Liver (tissue), 8 donors: ENCODE measurements at regions not wholly inside any gene's neighbourhood (a gene's known extent, or its start where the extent isn't known, plus 50 kb on each side); places are given as distances from the start of the nearest gene placed in this dataset.

Experiments used
- DNase-seq: peaks from one replicate; pipeline ENCODE4 v3.0.0-alpha.2; 2017; ENCODE audit warnings: low spot score
- H3K27ac ChIP-seq, 2 donors: one replicate each; pipeline ENCODE4 v1.7.0; 2013; ENCODE audit warnings: inconsistent platforms in 2 of 2, low read length in 2 of 2, control low read depth in 1 of 2, low read depth in 1 of 2, mild to moderate bottlenecking in 1 of 2
- H3K27me3 ChIP-seq, 4 donors: one replicate each; pipeline versions ENCODE4 v1.6.1 to v1.7.0; 2013; ENCODE audit warnings: low read length in 3 of 4, inconsistent platforms in 1 of 4, mild to moderate bottlenecking in 1 of 4, moderate library complexity in 1 of 4; ENCODE audit not compliant: control insufficient read depth in 4 of 4, insufficient read depth in 4 of 4
- H3K36me3 ChIP-seq, 4 donors: one replicate each; pipeline versions ENCODE4 v1.6.1 to v1.7.0; 2013; ENCODE audit warnings: low read length in 3 of 4, mild to moderate bottlenecking in 3 of 4, low read depth in 1 of 4, moderate library complexity in 1 of 4; ENCODE audit not compliant: control insufficient read depth in 4 of 4, insufficient read depth in 3 of 4
- H3K4me1 ChIP-seq, 4 donors: one replicate each; pipeline versions ENCODE4 v1.6.1 to v1.7.0; 2013; ENCODE audit warnings: low read length in 3 of 4, mild to moderate bottlenecking in 3 of 4, moderate library complexity in 1 of 4; ENCODE audit not compliant: control insufficient read depth in 4 of 4, insufficient read depth in 4 of 4
- H3K4me3 ChIP-seq, 3 donors: one replicate each; pipeline versions ENCODE4 v1.6.1 to v1.7.0; 2013; ENCODE audit warnings: low read length in 3 of 3, control low read depth in 1 of 3, low read depth in 1 of 3, mild to moderate bottlenecking in 1 of 3
- H3K9ac ChIP-seq, 2 donors: one replicate each; pipeline ENCODE4 v1.7.0; 2013; ENCODE audit warnings: low read length in 2 of 2, mild to moderate bottlenecking in 2 of 2, moderate library complexity in 2 of 2, control low read depth in 1 of 2, low read depth in 1 of 2
- H3K9me3 ChIP-seq, 4 donors: one replicate each; pipeline versions ENCODE4 v1.6.1 to v1.7.0; 2013; ENCODE audit warnings: low read length in 3 of 4; ENCODE audit not compliant: control insufficient read depth in 4 of 4
- ATF3 ChIP-seq: IDR thresholded peaks from 2 replicates; pipeline ENCODE4 v1.6.1; 2016; ENCODE audit warnings: antibody characterized with exemption
- CTCF ChIP-seq: fragments of 150-350 bp; IDR thresholded peaks from 2 replicates; pipeline ENCODE4 v1.5.1; 2017; ENCODE audit warnings: improper control_type of control experiment, low read depth, low read length; ENCODE audit not compliant: missing input control
- EGR1 ChIP-seq, 2 donors: IDR thresholded peaks; 2 replicates each; pipeline ENCODE4 v1.6.1; 2016 to 2018; ENCODE audit warnings: antibody characterized with exemption in 2 of 2, low read depth in 2 of 2
- FOXA1 ChIP-seq: IDR thresholded peaks from 2 replicates; pipeline ENCODE4 v1.6.1; 2016; ENCODE audit warnings: antibody characterized with exemption
- FOXA2 ChIP-seq: IDR thresholded peaks from 2 replicates; pipeline ENCODE4 v1.6.1; 2016; ENCODE audit warnings: antibody characterized with exemption
- GABPA ChIP-seq, 2 donors: IDR thresholded peaks in 1 of 2; conservative IDR thresholded peaks in 1 of 2; 2 replicates each; pipeline ENCODE4 v1.6.1; 2016; ENCODE audit warnings: antibody characterized with exemption in 2 of 2, mild to moderate bottlenecking in 1 of 2, moderate library complexity in 1 of 2
- HNF4A ChIP-seq, 2 donors: conservative IDR thresholded peaks; 2 replicates each; pipeline ENCODE4 v1.6.1; 2016; ENCODE audit warnings: antibody characterized with exemption in 2 of 2, mild to moderate bottlenecking in 2 of 2
- HNF4G ChIP-seq: IDR thresholded peaks from 2 replicates; pipeline ENCODE4 v1.6.1; 2016; ENCODE audit warnings: antibody characterized with exemption
- JUND ChIP-seq, 2 donors: IDR thresholded peaks; 2 replicates each; pipeline ENCODE4 v1.6.1; 2016; ENCODE audit warnings: antibody characterized with exemption in 2 of 2
- MAX ChIP-seq: IDR thresholded peaks from 2 replicates; pipeline ENCODE4 v1.6.1; 2016; ENCODE audit warnings: antibody characterized with exemption
- NR2F2 ChIP-seq: IDR thresholded peaks from 2 replicates; pipeline ENCODE4 v1.6.1; 2016; ENCODE audit warnings: antibody characterized with exemption
- RAD21 ChIP-seq, 2 donors: IDR thresholded peaks; 2 replicates each; pipeline ENCODE4 v1.6.1; 2016; ENCODE audit warnings: antibody characterized with exemption in 2 of 2, mild to moderate bottlenecking in 2 of 2
- REST ChIP-seq: IDR thresholded peaks from 2 replicates; pipeline ENCODE4 v1.6.1; 2016; ENCODE audit warnings: antibody characterized with exemption, mild to moderate bottlenecking
- RXRA ChIP-seq, 2 donors: IDR thresholded peaks; 2 replicates each; pipeline ENCODE4 v1.6.1; 2017 to 2018; ENCODE audit warnings: antibody characterized with exemption in 2 of 2, mild to moderate bottlenecking in 1 of 2
- SP1 ChIP-seq: IDR thresholded peaks from 2 replicates; pipeline ENCODE4 v1.6.1; 2018; ENCODE audit warnings: antibody characterized with exemption, mild to moderate bottlenecking
- TAF1 ChIP-seq: conservative IDR thresholded peaks from 2 replicates; pipeline ENCODE4 v1.6.1; 2016; ENCODE audit warnings: antibody characterized with exemption, mild to moderate bottlenecking
- YY1 ChIP-seq: IDR thresholded peaks from 2 replicates; pipeline ENCODE4 v1.6.1; 2016; ENCODE audit warnings: antibody characterized with exemption, mild to moderate bottlenecking
- ZBTB33 ChIP-seq: IDR thresholded peaks from 2 replicates; pipeline ENCODE4 v1.6.1; 2016; ENCODE audit warnings: antibody characterized with exemption
- WGBS: extraction: QIAGEN DNeasy Blood & Tissue Kit; methylation state at CpG from one replicate; pipeline ENCODE4 v1.1.7; 2013; 5-methylcytosine and 5-hydroxymethylcytosine counted together
- donor health status: healthy.
- donor health status: healthy.
- donor health status: healthy.
- donor health status: healthy.
- donor health status: healthy.

- no peaks in the 10 kb centered on the region for H3K27me3 ChIP-seq
- DNase-seq = no peak
- H3K4me3 ChIP-seq = no peak overlapping the region
- WGBS = 91% methylated on average over 13 of the region's 13 CpGs
- TF ChIP-seq FOXA2 = no peak
- no peak for TF ChIP-seq REST
- no peak for TF ChIP-seq GABPA (IDR thresholded peaks at IDR 0.05 in 1 of 2, conservative IDR thresholded peaks at IDR 0.05 in 1 of 2)
- no peak for TF ChIP-seq NR2F2
- no peak for TF ChIP-seq SP1
- TF ChIP-seq TAF1 = no peak
- TF ChIP-seq ATF3 = no peak
- no peak for TF ChIP-seq JUND (IDR thresholded peaks at IDR 0.05)
- no peak for TF ChIP-seq FOXA1
- no peak for TF ChIP-seq EGR1 (IDR thresholded peaks at IDR 0.05; ENCODE audit: low read depth in 2 of 2)
- TF ChIP-seq CTCF = no peak
- no peak for TF ChIP-seq YY1
- no peak for TF ChIP-seq HNF4G
- no peak for TF ChIP-seq MAX
- no peak for TF ChIP-seq HNF4A (conservative IDR thresholded peaks at IDR 0.05)
- no peak for TF ChIP-seq ZBTB33
- no peak for TF ChIP-seq RXRA (IDR thresholded peaks at IDR 0.05)
- TF ChIP-seq RAD21 (IDR thresholded peaks at IDR 0.05) = no peak
- no peaks in the 10 kb centered on the region for H3K4me1 ChIP-seq
- H3K9ac ChIP-seq = no peak overlapping the region
- no peaks in the 10 kb centered on the region for H3K36me3 ChIP-seq
- no peak overlapping the region for H3K27ac ChIP-seq
- H3K9me3 ChIP-seq = no peaks in the 10 kb centered on the region
These were observed 151.8 kb upstream of the COL5A1 start for GRCh38 chr9:134489621-134490408.
